GM18907 (cell line): ENCODE measurements at regions not wholly inside any gene's neighbourhood (a gene's known extent, or its start where the extent isn't known, plus 50 kb on each side); places are given as distances from the start of the nearest gene placed in this dataset.

Experiments used
- ATAC-seq: cut with Tn5 transposase; IDR thresholded peaks from one replicate; pipeline ENCODE4 v1.9.1; 2021; ENCODE audit warnings: mild to moderate bottlenecking, moderate library complexity; ENCODE audit not compliant: unreplicated experiment

DNA sequence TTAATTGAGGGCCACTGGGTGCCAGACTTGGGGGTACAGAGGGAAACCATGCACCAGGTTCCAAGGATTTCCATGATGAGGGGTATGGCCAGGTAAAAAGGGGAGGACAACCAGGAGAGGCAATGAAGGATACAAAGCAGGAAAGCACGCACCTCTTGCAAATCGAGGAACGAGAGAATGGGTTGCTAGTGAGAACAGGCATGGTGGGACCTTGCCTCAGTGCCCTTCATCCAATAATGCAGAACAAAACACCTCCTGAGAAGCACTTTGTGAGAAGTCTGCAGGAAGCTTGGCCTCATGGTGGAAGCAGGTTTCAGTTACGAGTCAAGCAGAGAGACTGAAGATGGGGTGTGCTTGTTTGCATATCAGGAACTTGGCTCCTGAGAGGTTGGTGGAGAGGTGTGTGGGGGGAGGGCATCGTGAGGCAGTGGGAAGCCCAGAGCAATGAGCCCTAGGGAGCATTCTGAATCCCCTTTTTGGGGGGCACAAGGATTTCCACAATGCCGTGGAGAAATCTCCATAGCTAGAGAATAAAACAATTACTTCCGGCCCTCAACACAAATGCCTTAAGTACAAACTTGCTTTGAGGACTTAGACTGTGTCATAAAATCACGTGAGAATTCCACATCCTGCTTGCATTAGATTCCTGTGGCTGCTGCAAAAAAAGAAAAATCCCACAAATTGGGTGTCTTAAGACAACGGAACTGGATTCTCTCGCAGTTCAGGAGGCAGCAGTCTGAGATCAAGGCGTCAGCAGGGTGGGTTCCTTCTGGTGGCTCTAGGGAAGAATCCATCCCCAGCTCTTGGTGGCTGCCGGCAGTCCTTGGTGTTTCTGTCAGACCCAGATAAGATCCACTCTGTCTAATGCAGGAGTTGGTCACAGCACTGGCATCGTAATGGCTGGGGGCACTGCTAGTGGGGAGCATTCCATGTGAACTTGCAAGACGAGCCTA lies 54.9 kb upstream of the BACE2 start:
- ATAC-seq = no peak

GRCh38 chr21:41115851-41116250 lies 52.1 kb upstream of the BACE2 start:
- no peak for ATAC-seq
